GM23338 (cell line): ENCODE measurements at regions not wholly inside any gene's neighbourhood (a gene's known extent, or its start where the extent isn't known, plus 50 kb on each side); places are given as distances from the start of the nearest gene placed in this dataset.

ENCODE experiments used
- ATAC-seq: fragments of 200-7000 bp; cut with Tn5 transposase; 3 replicates; pipeline ENCODE4 v1.9.1; 2020
- DNase-seq: peaks from one replicate; pipeline ENCODE4 v3.0.0-alpha.2; 2015; ENCODE audit warnings: low spot score
- H2AFZ ChIP-seq: fragments of 200-600 bp; sonication (generic); 2 replicates; pipeline ENCODE4 v1.8.0; 2016; ENCODE audit warnings: antibody characterized with exemption, mild to moderate bottlenecking, moderate library complexity
- H3F3A ChIP-seq: fragments of 200-600 bp; sonication (generic); replicated peaks from 2 replicates; pipeline ENCODE4 v1.8.0; 2017; ENCODE audit warnings: antibody characterized with exemption, mixed run types, low read depth
- H3K27ac ChIP-seq: fragments of 200-600 bp; sonication (generic); 2 replicates; pipeline ENCODE4 v1.6.1; 2016; ENCODE audit warnings: low read depth
- H3K27me3 ChIP-seq: fragments of 200-600 bp; sonication (generic); 2 replicates; pipeline ENCODE4 v1.8.0; 2016; ENCODE audit warnings: mild to moderate bottlenecking, mixed run types, moderate library complexity; ENCODE audit not compliant: insufficient read depth
- H3K36me3 ChIP-seq: fragments of 200-600 bp; sonication (generic); 2 replicates; pipeline ENCODE4 v1.8.0; 2016; ENCODE audit warnings: mild to moderate bottlenecking; ENCODE audit not compliant: insufficient read depth
- H3K4me1 ChIP-seq: fragments of 200-600 bp; sonication (generic); 2 replicates; pipeline ENCODE4 v1.8.0; 2016; ENCODE audit warnings: mild to moderate bottlenecking, moderate library complexity; ENCODE audit not compliant: insufficient read depth
- H3K4me2 ChIP-seq: fragments of 200-600 bp; sonication (generic); 2 replicates; pipeline ENCODE4 v1.7.1; 2017; ENCODE audit warnings: mixed run types
- H3K4me3 ChIP-seq: fragments of 200-600 bp; sonication (generic); 2 replicates; pipeline ENCODE4 v1.6.1; 2016; ENCODE audit warnings: mixed run types
- H3K79me2 ChIP-seq: fragments of 200-600 bp; sonication (generic); replicated peaks from 2 replicates; pipeline ENCODE4 v1.8.0; 2017; ENCODE audit warnings: mild to moderate bottlenecking; ENCODE audit not compliant: insufficient read depth
- H3K9me2 ChIP-seq: fragments of 200-600 bp; sonication (generic); 2 replicates; pipeline ENCODE4 v1.8.0; 2017; ENCODE audit not compliant: insufficient read depth
- H4K20me1 ChIP-seq: fragments of 200-600 bp; sonication (generic); replicated peaks from 2 replicates; pipeline ENCODE4 v1.8.0; 2017; ENCODE audit warnings: mild to moderate bottlenecking; ENCODE audit not compliant: insufficient read depth
- H3K27ac Mint-ChIP-seq: 2 replicates; pipeline ENCODE4 v1.8.0; 2020; ENCODE audit warnings: inconsistent platforms, mild to moderate bottlenecking, moderate library complexity, mixed read lengths
- H3K27me3 Mint-ChIP-seq: 3 replicates; pipeline ENCODE4 v1.8.0; 2022; ENCODE audit warnings: low read depth, mild to moderate bottlenecking, moderate library complexity, mixed read lengths, inconsistent platforms; ENCODE audit not compliant: insufficient read depth, poor library complexity
- H3K36me3 Mint-ChIP-seq: 3 replicates; pipeline ENCODE4 v1.8.0; 2021; ENCODE audit warnings: low read depth, mild to moderate bottlenecking, inconsistent platforms, moderate library complexity, mixed read lengths
- H3K4me1 Mint-ChIP-seq: 3 replicates; pipeline ENCODE4 v1.8.0; 2020; ENCODE audit warnings: mild to moderate bottlenecking, inconsistent platforms, mixed read lengths
- H3K4me3 Mint-ChIP-seq: 3 replicates; pipeline ENCODE4 v1.8.0; 2021; ENCODE audit warnings: moderate library complexity, mild to moderate bottlenecking, inconsistent platforms, mixed read lengths
- H3K9me3 Mint-ChIP-seq: 3 replicates; pipeline ENCODE4 v1.8.0; 2020; ENCODE audit warnings: moderate library complexity, mild to moderate bottlenecking, inconsistent platforms, mixed read lengths
- CREB1 ChIP-seq: fragments of 250-450 bp; sonication (Bioruptor Pico); IDR thresholded peaks from 2 replicates; pipeline ENCODE4 v1.5.0; 2020; ENCODE audit warnings: low read depth, mild to moderate bottlenecking, moderate library complexity
- ETS1 ChIP-seq: IDR thresholded peaks from 2 replicates; pipeline ENCODE4 v1.6.1; 2016; ENCODE audit warnings: antibody characterized with exemption
- EZH2 ChIP-seq: fragments of 200-600 bp; sonication (generic); IDR thresholded peaks from one replicate; pipeline ENCODE4 v1.8.0; 2017; ENCODE audit warnings: antibody characterized with exemption, mild to moderate bottlenecking, low read depth; ENCODE audit not compliant: unreplicated experiment
- EZH2phosphoT487 ChIP-seq: fragments of 200-600 bp; sonication (generic); IDR thresholded peaks from one replicate; pipeline ENCODE4 v1.8.1; 2018; ENCODE audit warnings: antibody characterized with exemption; ENCODE audit not compliant: unreplicated experiment
- JUNB ChIP-seq: IDR thresholded peaks from one replicate; pipeline ENCODE4 v1.6.1; 2016; ENCODE audit warnings: antibody characterized with exemption; ENCODE audit not compliant: unreplicated experiment
- NANOG ChIP-seq: IDR thresholded peaks from 2 replicates; pipeline ENCODE4 v1.6.1; 2016; ENCODE audit warnings: antibody characterized with exemption, borderline replicate concordance
- POLR2AphosphoS5 ChIP-seq: IDR thresholded peaks from 2 replicates; pipeline ENCODE4 v1.6.1; 2016; ENCODE audit warnings: antibody characterized with exemption, low read depth
- REST ChIP-seq: IDR thresholded peaks from one replicate; pipeline ENCODE4 v1.6.1; 2018; ENCODE audit warnings: antibody characterized with exemption; ENCODE audit not compliant: unreplicated experiment
- STAT1 ChIP-seq: IDR thresholded peaks from one replicate; pipeline ENCODE4 v1.6.1; 2016; ENCODE audit warnings: antibody characterized with exemption; ENCODE audit not compliant: unreplicated experiment
- ZNF114 ChIP-seq: fragments of 250-450 bp; sonication (Bioruptor Pico); IDR thresholded peaks from 2 replicates; pipeline ENCODE4 v1.5.0; 2020; ENCODE audit warnings: mild to moderate bottlenecking, moderate library complexity
- ZNF331 ChIP-seq: fragments of 250-450 bp; sonication (Bioruptor Pico); IDR thresholded peaks from 2 replicates; pipeline ENCODE4 v1.5.0; 2020; ENCODE audit warnings: low read depth, mild to moderate bottlenecking, moderate library complexity
- ZNF462 ChIP-seq: fragments of 250-450 bp; sonication (Bioruptor Pico); IDR thresholded peaks from 2 replicates; pipeline ENCODE4 v1.5.0; 2020; ENCODE audit warnings: mild to moderate bottlenecking, moderate library complexity
- TF ChIP-seq, protein P1 (sequence below), 2 experiments: fragments of 200-600 bp in 1 of 2; sonication (generic) in 1 of 2; conservative IDR thresholded peaks; 2 replicates each; pipeline versions ENCODE4 v1.5.1 to v1.6.1; 2016 to 2017; ENCODE audit warnings: antibody characterized with exemption in 2 of 2, low read depth in 2 of 2, mild to moderate bottlenecking in 2 of 2, moderate library complexity in 1 of 2

DNA sequence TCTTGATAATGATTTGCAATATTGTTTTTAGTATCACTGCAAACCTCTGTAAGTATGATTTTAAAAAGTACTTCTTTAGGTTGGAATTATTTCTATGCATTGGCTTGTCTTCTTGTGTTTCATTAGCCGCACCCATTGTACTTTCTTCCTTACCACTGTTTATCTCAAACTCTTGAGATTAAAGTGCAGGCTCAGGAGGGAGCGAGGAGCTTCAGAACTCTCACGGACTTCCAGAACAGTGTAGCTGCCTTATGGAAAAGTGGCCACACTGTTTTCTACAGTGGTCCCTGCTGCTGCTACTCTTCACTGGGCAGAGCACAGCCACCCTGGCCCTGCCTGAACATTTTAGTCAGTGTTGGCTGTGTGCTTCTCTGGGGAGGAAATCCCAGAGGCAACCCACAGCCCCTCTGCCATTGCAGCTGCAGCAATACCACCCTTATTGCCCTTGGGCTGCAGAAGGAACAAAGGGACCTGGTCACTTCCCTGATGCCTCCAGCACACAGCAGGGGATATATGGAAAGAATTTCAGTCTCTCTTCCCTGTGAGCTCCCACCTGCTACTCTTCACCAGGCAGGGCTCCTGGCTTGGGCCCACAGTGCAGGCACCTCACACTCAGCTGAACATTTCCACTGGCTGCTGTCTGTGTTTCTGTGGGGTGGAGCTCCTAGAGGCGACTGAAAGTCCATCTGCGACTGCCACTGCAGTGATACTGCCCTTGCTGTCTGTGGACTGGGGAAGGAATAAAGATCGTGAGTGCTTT, 91.7 kb upstream of the MAP3K4 start:
- no peak overlapping the region for H3K4me3 ChIP-seq
- no peaks in the 10 kb centered on the region for H4K20me1 ChIP-seq
- peaks cover 2% of the 10 kb centered on the region for H3K27me3 Mint-ChIP-seq
- no peak overlapping the region for H3K27ac Mint-ChIP-seq
- no peaks in the 10 kb centered on the region for H3F3A ChIP-seq
- H3K27ac ChIP-seq = no peak overlapping the region
- H3K4me3 Mint-ChIP-seq = no peak overlapping the region
- no peaks in the 10 kb centered on the region for H3K27me3 ChIP-seq
- no peaks in the 10 kb centered on the region; the same call in 2 of the 3 replicates for H3K9me3 Mint-ChIP-seq
- peaks cover 5% of the 10 kb centered on the region; the same call in 1 of the 2 replicates for H3K9me2 ChIP-seq
- peak overlapping the region; percentile 88; the same call in 1 of the 2 replicates for H2AFZ ChIP-seq
- TF ChIP-seq ETS1 = no peak
- TF ChIP-seq POLR2AphosphoS5 = no peak
- no peak for TF ChIP-seq ZNF114 (CRISPR knock-in tag)
- no peak for TF ChIP-seq STAT1
- TF ChIP-seq EZH2phosphoT487 = no peak
- TF ChIP-seq REST = no peak
- TF ChIP-seq NANOG = no peak
- TF ChIP-seq ZNF331 (CRISPR knock-in tag) = no peak
- TF ChIP-seq, protein P1, sequence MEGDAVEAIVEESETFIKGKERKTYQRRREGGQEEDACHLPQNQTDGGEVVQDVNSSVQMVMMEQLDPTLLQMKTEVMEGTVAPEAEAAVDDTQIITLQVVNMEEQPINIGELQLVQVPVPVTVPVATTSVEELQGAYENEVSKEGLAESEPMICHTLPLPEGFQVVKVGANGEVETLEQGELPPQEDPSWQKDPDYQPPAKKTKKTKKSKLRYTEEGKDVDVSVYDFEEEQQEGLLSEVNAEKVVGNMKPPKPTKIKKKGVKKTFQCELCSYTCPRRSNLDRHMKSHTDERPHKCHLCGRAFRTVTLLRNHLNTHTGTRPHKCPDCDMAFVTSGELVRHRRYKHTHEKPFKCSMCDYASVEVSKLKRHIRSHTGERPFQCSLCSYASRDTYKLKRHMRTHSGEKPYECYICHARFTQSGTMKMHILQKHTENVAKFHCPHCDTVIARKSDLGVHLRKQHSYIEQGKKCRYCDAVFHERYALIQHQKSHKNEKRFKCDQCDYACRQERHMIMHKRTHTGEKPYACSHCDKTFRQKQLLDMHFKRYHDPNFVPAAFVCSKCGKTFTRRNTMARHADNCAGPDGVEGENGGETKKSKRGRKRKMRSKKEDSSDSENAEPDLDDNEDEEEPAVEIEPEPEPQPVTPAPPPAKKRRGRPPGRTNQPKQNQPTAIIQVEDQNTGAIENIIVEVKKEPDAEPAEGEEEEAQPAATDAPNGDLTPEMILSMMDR (conservative IDR thresholded peaks at IDR 0.05; ENCODE audit: low read depth in 2 of 2) = no peak
- no peak for TF ChIP-seq CREB1 (CRISPR knock-in tag)
- no peak for TF ChIP-seq ZNF462 (CRISPR knock-in tag)
- TF ChIP-seq JUNB = no peak
- no peak for TF ChIP-seq EZH2
- H3K4me1 Mint-ChIP-seq = peaks cover 24% of the 10 kb centered on the region
- H3K79me2 ChIP-seq = no peaks in the 10 kb centered on the region
- peak overlapping the region; percentile 40; the same call in 1 of the 2 replicates for H3K4me2 ChIP-seq
- H3K36me3 Mint-ChIP-seq = no peaks in the 10 kb centered on the region
- peaks cover 16% of the 10 kb centered on the region; the same call in 1 of the 2 replicates for H3K4me1 ChIP-seq
- H3K36me3 ChIP-seq = no peaks in the 10 kb centered on the region
- peak; percentile 43 for DNase-seq
- ATAC-seq = peak; percentile 88
